AG09319 (cell line): ENCODE measurements at regions not wholly inside any gene's neighbourhood (a gene's known extent, or its start where the extent isn't known, plus 50 kb on each side); places are given as distances from the start of the nearest gene placed in this dataset.
"Not testable (repeated sequence)": the region's sequence is repeated elsewhere in the genome, so short reads cannot be mapped to it uniquely, and the experiment has no call there.

Experiments used
- DNase-seq: peaks from one replicate; pipeline ENCODE4 v3.0.0-alpha.2; 2010; ENCODE audit warnings: low read depth; ENCODE audit errors: extremely low read depth
- TF ChIP-seq, protein P1 (sequence below): IDR thresholded peaks from 2 replicates; pipeline ENCODE4 v1.5.1; 2011; ENCODE audit warnings: low read depth, mild to moderate bottlenecking, inconsistent platforms, low read length, moderate library complexity

DNA sequence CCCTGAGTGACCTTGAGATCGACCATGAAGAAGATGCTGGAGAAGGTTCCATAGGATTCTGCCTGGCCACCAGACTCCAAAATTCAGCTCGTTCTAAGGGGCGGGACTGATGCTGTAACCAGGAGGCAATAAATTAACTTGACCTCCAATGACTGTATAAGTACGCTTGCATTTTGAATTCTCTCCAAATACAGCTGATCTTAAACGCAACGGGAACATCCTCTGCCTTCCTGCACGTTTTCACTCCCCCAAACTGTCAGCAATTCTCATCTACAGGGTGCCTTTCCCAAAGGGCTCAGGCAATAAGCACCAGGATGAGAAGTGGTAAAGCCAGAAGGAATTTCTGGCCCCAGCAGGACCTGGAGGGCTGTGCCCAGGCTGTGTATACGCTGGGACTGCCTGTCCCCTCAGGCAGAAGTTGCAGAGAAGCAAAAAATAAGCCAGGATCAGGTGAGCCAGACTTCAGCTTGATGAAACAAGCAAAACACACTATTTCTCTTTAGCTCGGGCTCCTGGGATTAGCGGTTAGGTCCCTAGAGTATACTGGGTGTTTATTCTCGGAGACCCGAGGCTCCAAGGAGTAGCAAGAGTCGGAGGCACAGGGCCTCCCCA is 124.8 kb downstream of the LRIG2 start:
- TF ChIP-seq, protein P1, sequence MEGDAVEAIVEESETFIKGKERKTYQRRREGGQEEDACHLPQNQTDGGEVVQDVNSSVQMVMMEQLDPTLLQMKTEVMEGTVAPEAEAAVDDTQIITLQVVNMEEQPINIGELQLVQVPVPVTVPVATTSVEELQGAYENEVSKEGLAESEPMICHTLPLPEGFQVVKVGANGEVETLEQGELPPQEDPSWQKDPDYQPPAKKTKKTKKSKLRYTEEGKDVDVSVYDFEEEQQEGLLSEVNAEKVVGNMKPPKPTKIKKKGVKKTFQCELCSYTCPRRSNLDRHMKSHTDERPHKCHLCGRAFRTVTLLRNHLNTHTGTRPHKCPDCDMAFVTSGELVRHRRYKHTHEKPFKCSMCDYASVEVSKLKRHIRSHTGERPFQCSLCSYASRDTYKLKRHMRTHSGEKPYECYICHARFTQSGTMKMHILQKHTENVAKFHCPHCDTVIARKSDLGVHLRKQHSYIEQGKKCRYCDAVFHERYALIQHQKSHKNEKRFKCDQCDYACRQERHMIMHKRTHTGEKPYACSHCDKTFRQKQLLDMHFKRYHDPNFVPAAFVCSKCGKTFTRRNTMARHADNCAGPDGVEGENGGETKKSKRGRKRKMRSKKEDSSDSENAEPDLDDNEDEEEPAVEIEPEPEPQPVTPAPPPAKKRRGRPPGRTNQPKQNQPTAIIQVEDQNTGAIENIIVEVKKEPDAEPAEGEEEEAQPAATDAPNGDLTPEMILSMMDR = no peak
- DNase-seq = no peak

DNA sequence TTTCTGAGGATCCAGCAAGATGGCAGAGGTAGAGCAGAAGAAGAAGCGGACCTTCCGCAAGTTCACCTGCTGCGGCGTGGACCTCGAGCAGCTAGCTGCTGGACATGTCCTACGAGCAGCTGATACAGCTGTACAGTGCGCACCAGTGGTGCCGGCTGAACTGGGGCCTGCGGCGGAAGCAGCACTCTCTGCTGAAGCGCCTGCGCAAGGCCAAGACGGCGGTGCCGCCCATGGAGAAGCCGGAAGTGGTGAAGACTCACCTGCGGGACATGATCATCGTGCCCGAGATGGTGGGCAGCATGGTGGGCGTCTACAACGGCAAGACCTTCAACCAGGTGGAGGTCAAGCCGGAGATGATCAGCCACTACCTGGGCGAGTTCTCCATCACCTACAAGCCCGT is 125.8 kb downstream of the LRIG2 start:
- TF ChIP-seq, protein P1 = no peak
- DNase-seq = no peak

DNA sequence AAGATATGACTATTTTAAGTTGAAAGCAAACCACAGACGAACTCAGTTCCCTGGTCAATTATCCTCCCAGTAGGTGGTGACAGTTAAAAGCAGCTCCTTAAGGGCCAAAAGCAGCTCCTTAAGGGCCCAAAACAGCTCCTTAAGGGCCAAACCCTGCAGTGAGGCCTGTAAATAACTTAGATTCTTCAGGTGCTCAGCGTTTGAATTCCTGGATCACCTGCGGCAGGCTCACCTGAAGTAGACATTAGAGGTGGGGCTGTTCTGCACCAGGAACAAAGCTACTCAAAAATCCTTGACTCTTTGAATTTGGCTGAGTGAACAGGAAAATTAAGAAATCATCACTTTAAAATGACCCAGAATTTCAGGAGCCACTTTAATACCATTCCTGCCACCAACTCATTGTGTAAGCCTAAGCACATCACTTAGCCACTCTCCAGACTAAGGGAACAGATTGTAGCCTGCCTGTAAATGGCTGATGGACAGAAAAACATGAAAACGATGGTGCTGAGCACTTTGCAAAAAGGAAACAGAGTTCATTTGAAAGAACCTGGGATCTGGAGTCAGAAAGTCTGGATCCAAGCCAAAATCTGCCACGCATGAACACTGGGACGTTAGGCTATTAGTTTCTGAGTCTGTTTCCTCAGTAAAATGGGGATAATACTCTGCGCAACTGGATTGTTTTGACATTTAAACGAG is 126.9 kb downstream of the LRIG2 start:
- TF ChIP-seq, protein P1 = no peak
- no peak for DNase-seq

DNA sequence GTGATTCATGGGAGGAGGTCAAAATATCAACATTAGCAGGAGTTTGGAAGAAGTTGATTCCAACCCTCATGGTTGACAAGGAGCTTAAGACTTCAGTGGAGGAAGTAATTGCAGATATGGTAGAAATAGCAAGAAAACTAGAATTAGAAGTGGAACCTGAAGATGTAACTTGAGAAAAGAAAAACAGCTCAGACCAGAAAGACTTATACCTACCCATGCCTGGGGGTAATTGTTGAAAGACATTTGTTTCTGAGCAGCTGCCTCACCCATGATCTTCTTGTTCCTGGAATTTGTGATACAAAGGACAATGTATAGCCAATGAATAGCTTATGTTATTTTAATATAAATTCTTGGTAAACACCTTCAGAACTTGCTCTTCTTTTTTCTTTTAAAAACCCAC is 128.6 kb downstream of the LRIG2 start:
- TF ChIP-seq, protein P1 = no peak

DNA sequence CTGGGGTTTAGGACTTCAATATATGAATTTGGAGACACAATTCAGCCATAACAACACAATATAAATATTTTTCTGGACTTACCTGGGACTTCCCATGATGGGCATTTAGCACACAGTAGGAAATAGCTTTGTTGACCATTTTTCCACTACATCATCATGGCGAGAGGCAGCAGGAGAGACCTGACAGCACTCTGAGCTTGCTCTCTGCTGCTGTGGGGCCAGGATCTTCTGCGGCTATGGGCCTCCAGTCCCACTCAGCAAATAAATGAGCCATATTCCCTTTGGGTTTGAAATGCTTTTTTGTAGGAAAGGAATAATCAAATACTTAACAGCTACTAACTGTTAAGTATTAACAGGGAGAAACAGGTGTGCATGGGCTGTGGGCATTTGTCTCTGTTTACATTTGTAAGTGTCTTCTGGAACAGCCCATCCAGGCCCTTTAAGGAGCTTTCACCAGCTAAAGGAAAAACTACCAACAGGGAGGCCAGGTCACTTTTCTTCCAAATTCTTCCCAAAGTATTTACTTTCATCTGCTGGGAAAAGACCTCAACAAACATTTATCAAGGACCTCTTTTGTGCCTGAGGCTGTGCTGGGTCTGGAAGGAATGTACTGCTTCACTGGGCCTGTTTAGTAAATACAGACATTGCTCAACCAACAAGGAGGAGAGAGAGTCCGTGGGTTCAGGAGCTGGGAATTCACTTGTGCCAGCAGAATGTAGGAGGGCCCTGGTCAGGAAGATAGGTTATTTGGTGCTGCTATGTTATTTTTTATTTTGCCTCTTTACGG is 133.2 kb downstream of the LRIG2 start:
- DNase-seq = peak; percentile 0

More for the DNA sequence above, 128.6 kb downstream of the LRIG2 start:
- DNase-seq = no peak

DNA sequence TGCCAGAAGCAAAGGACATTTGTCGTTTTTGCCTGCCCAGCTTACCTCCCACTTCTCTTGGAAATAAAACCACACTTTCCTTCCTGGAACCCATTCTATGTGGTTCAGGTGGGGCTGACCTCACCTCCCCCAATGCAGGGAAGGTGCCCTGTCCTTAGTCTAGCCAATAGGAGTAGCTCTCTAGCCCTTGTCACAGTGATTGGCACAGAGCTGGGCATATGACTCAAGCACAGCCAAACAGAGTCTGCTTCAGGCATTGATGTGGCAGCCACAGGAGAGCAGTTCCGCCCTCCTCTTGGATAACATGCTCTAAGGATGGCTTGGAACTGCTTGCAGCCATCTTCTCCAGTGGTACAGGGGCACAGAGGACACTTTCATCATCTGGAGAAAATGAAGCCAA is 134.0 kb downstream of the LRIG2 start:
- DNase-seq = no peak
- TF ChIP-seq, protein P1 = no peak

More for the DNA sequence above, 133.2 kb downstream of the LRIG2 start:
- TF ChIP-seq, protein P1 = no peak

DNA sequence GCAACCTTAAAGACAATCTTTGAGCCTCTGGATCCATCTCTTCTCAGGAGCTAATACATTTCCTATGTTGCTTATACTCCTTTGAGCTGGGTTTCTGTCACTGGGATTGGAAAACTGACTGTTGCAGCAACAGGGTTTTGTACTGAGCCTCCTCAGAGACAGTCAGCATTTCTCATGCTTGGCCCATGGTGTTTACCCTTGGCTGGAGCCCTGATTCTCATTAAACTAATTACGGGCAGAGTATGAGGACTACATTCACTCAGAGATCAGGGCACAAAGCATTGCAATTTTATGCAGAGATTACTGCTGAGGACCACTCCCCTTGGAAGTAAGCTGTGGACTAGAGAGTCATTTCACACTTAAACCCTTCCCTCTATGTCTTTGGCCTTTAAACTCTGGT is 134.5 kb downstream of the LRIG2 start:
- TF ChIP-seq, protein P1 = no peak
- no peak for DNase-seq

DNA sequence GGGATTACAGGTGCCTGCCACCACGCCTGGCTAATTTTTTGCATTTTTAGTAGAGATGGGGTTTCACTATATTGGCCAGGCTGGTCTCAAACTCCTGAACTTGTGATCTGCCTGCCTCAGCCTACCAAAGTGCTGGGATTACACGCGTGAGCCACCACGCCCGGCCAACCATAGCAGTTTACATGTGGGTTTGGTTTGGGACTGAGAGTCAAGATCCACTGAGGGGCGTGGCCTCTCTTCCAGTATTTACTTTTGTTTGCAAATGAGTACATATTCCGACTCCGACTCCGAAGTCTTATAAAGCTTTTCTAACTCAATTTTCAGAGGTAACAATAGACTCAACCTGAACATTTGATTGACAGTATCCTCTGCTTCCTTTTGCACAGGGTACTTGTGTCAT is 135.4 kb downstream of the LRIG2 start:
- not testable (repeated sequence) for DNase-seq
